GM23338 (cell line): ENCODE measurements at regions not wholly inside any gene's neighbourhood (a gene's known extent, or its start where the extent isn't known, plus 50 kb on each side); places are given as distances from the start of the nearest gene placed in this dataset.

Experiments
- ATAC-seq: fragments of 200-7000 bp; cut with Tn5 transposase; 3 replicates; pipeline ENCODE4 v1.9.1; 2020
- DNase-seq: peaks from one replicate; pipeline ENCODE4 v3.0.0-alpha.2; 2015; ENCODE audit warnings: low spot score
- H2AFZ ChIP-seq: fragments of 200-600 bp; sonication (generic); 2 replicates; pipeline ENCODE4 v1.8.0; 2016; ENCODE audit warnings: antibody characterized with exemption, mild to moderate bottlenecking, moderate library complexity
- H3F3A ChIP-seq: fragments of 200-600 bp; sonication (generic); replicated peaks from 2 replicates; pipeline ENCODE4 v1.8.0; 2017; ENCODE audit warnings: antibody characterized with exemption, mixed run types, low read depth
- H3K27ac ChIP-seq: fragments of 200-600 bp; sonication (generic); 2 replicates; pipeline ENCODE4 v1.6.1; 2016; ENCODE audit warnings: low read depth
- H3K27me3 ChIP-seq: fragments of 200-600 bp; sonication (generic); 2 replicates; pipeline ENCODE4 v1.8.0; 2016; ENCODE audit warnings: mild to moderate bottlenecking, mixed run types, moderate library complexity; ENCODE audit not compliant: insufficient read depth
- H3K36me3 ChIP-seq: fragments of 200-600 bp; sonication (generic); 2 replicates; pipeline ENCODE4 v1.8.0; 2016; ENCODE audit warnings: mild to moderate bottlenecking; ENCODE audit not compliant: insufficient read depth
- H3K4me1 ChIP-seq: fragments of 200-600 bp; sonication (generic); 2 replicates; pipeline ENCODE4 v1.8.0; 2016; ENCODE audit warnings: mild to moderate bottlenecking, moderate library complexity; ENCODE audit not compliant: insufficient read depth
- H3K4me2 ChIP-seq: fragments of 200-600 bp; sonication (generic); 2 replicates; pipeline ENCODE4 v1.7.1; 2017; ENCODE audit warnings: mixed run types
- H3K4me3 ChIP-seq: fragments of 200-600 bp; sonication (generic); 2 replicates; pipeline ENCODE4 v1.6.1; 2016; ENCODE audit warnings: mixed run types
- H3K79me2 ChIP-seq: fragments of 200-600 bp; sonication (generic); replicated peaks from 2 replicates; pipeline ENCODE4 v1.8.0; 2017; ENCODE audit warnings: mild to moderate bottlenecking; ENCODE audit not compliant: insufficient read depth
- H3K9me2 ChIP-seq: fragments of 200-600 bp; sonication (generic); 2 replicates; pipeline ENCODE4 v1.8.0; 2017; ENCODE audit not compliant: insufficient read depth
- H4K20me1 ChIP-seq: fragments of 200-600 bp; sonication (generic); replicated peaks from 2 replicates; pipeline ENCODE4 v1.8.0; 2017; ENCODE audit warnings: mild to moderate bottlenecking; ENCODE audit not compliant: insufficient read depth
- H3K27ac Mint-ChIP-seq: 2 replicates; pipeline ENCODE4 v1.8.0; 2020; ENCODE audit warnings: inconsistent platforms, mild to moderate bottlenecking, moderate library complexity, mixed read lengths
- H3K27me3 Mint-ChIP-seq: 3 replicates; pipeline ENCODE4 v1.8.0; 2022; ENCODE audit warnings: low read depth, mild to moderate bottlenecking, moderate library complexity, mixed read lengths, inconsistent platforms; ENCODE audit not compliant: insufficient read depth, poor library complexity
- H3K36me3 Mint-ChIP-seq: 3 replicates; pipeline ENCODE4 v1.8.0; 2021; ENCODE audit warnings: low read depth, mild to moderate bottlenecking, inconsistent platforms, moderate library complexity, mixed read lengths
- H3K4me1 Mint-ChIP-seq: 3 replicates; pipeline ENCODE4 v1.8.0; 2020; ENCODE audit warnings: mild to moderate bottlenecking, inconsistent platforms, mixed read lengths
- H3K4me3 Mint-ChIP-seq: 3 replicates; pipeline ENCODE4 v1.8.0; 2021; ENCODE audit warnings: moderate library complexity, mild to moderate bottlenecking, inconsistent platforms, mixed read lengths
- H3K9me3 Mint-ChIP-seq: 3 replicates; pipeline ENCODE4 v1.8.0; 2020; ENCODE audit warnings: moderate library complexity, mild to moderate bottlenecking, inconsistent platforms, mixed read lengths
- CREB1 ChIP-seq: fragments of 250-450 bp; sonication (Bioruptor Pico); IDR thresholded peaks from 2 replicates; pipeline ENCODE4 v1.5.0; 2020; ENCODE audit warnings: low read depth, mild to moderate bottlenecking, moderate library complexity
- CTCF ChIP-seq, 2 experiments: fragments of 200-600 bp in 1 of 2; sonication (generic) in 1 of 2; conservative IDR thresholded peaks; 2 replicates each; pipeline versions ENCODE4 v1.5.1 to v1.6.1; 2016 to 2017; ENCODE audit warnings: antibody characterized with exemption in 2 of 2, low read depth in 2 of 2, mild to moderate bottlenecking in 2 of 2, moderate library complexity in 1 of 2
- EZH2phosphoT487 ChIP-seq: fragments of 200-600 bp; sonication (generic); IDR thresholded peaks from one replicate; pipeline ENCODE4 v1.8.1; 2018; ENCODE audit warnings: antibody characterized with exemption; ENCODE audit not compliant: unreplicated experiment
- JUNB ChIP-seq: IDR thresholded peaks from one replicate; pipeline ENCODE4 v1.6.1; 2016; ENCODE audit warnings: antibody characterized with exemption; ENCODE audit not compliant: unreplicated experiment
- NANOG ChIP-seq: IDR thresholded peaks from 2 replicates; pipeline ENCODE4 v1.6.1; 2016; ENCODE audit warnings: antibody characterized with exemption, borderline replicate concordance
- POLR2AphosphoS5 ChIP-seq: IDR thresholded peaks from 2 replicates; pipeline ENCODE4 v1.6.1; 2016; ENCODE audit warnings: antibody characterized with exemption, low read depth
- STAT1 ChIP-seq: IDR thresholded peaks from one replicate; pipeline ENCODE4 v1.6.1; 2016; ENCODE audit warnings: antibody characterized with exemption; ENCODE audit not compliant: unreplicated experiment
- ZNF331 ChIP-seq: fragments of 250-450 bp; sonication (Bioruptor Pico); IDR thresholded peaks from 2 replicates; pipeline ENCODE4 v1.5.0; 2020; ENCODE audit warnings: low read depth, mild to moderate bottlenecking, moderate library complexity
- ZNF462 ChIP-seq: fragments of 250-450 bp; sonication (Bioruptor Pico); IDR thresholded peaks from 2 replicates; pipeline ENCODE4 v1.5.0; 2020; ENCODE audit warnings: mild to moderate bottlenecking, moderate library complexity
- TF ChIP-seq, protein P1 (sequence below): IDR thresholded peaks from one replicate; pipeline ENCODE4 v1.6.1; 2018; ENCODE audit warnings: antibody characterized with exemption; ENCODE audit not compliant: unreplicated experiment

GRCh38 chr5:123882965-123883345 is 371.0 kb downstream of the CSNK1G3 start (continued):
- TF ChIP-seq CTCF (conservative IDR thresholded peaks at IDR 0.05; ENCODE audit: low read depth in 2 of 2): no peak
- no peak for TF ChIP-seq POLR2AphosphoS5
- TF ChIP-seq STAT1: no peak
- TF ChIP-seq ZNF331 (CRISPR knock-in tag): no peak

DNA sequence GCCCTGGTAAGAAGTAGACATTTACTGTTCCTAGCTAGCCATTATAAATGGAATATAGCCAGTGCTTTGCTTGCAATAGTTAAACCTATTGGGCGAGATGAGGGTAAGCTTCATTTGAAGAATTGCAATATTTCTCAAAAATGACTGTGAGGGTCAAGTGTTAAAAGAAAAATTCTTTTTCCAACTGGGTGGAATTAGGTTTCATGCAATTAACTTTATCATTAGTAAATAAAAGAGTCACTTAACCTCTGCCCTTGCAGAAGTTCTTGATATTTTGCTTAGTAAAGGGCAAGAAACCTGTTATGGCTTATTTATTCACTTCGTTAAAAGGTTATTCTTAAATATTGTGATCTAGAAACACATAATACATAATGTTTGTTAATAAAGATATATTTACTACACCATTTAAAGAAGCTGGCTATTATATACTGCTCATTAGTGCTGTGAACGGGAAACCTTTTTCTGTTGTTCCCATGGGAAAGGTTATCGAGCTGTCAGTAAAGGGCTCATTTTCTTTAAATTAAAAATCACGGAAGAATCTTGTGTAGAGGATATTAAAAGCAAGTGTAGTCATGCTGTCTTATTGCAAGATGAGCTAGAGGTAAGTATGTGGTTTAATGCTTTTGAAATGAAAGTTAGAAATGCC is 370.5 kb downstream of the CSNK1G3 start:
- peak overlapping the region; percentile 67; the same call in 1 of the 2 replicates for H2AFZ ChIP-seq
- H3K9me2 ChIP-seq: no peaks in the 10 kb centered on the region
- H3F3A ChIP-seq: no peaks in the 10 kb centered on the region
- H3K27ac ChIP-seq: no peak overlapping the region
- H3K36me3 ChIP-seq: no peaks in the 10 kb centered on the region
- H3K36me3 Mint-ChIP-seq: peaks cover 7% of the 10 kb centered on the region; the same call in 1 of the 3 replicates
- no peaks in the 10 kb centered on the region for H3K27me3 ChIP-seq
- H3K4me1 Mint-ChIP-seq: peaks cover 22% of the 10 kb centered on the region
- H4K20me1 ChIP-seq: no peaks in the 10 kb centered on the region
- no peaks in the 10 kb centered on the region for H3K79me2 ChIP-seq
- H3K4me2 ChIP-seq: no peak overlapping the region
- H3K4me3 Mint-ChIP-seq: no peak overlapping the region
- H3K4me3 ChIP-seq: no peak overlapping the region
- 0 out of 2 replicates have a peak overlapping the region, but pooled peaks have one; percentile 34 for H3K27ac Mint-ChIP-seq
- peaks cover 4% of the 10 kb centered on the region; the same call in 1 of the 3 replicates for H3K9me3 Mint-ChIP-seq
- H3K27me3 Mint-ChIP-seq: peaks cover 2% of the 10 kb centered on the region
- TF ChIP-seq CTCF (conservative IDR thresholded peaks at IDR 0.05; ENCODE audit: low read depth in 2 of 2) (no peak), CREB1 (CRISPR knock-in tag) (no peak), ZNF462 (CRISPR knock-in tag) (no peak), EZH2phosphoT487 (no peak), NANOG (no peak), ZNF331 (CRISPR knock-in tag) (no peak), JUNB (no peak), POLR2AphosphoS5 (no peak), STAT1 (no peak)
- TF ChIP-seq, protein P1, sequence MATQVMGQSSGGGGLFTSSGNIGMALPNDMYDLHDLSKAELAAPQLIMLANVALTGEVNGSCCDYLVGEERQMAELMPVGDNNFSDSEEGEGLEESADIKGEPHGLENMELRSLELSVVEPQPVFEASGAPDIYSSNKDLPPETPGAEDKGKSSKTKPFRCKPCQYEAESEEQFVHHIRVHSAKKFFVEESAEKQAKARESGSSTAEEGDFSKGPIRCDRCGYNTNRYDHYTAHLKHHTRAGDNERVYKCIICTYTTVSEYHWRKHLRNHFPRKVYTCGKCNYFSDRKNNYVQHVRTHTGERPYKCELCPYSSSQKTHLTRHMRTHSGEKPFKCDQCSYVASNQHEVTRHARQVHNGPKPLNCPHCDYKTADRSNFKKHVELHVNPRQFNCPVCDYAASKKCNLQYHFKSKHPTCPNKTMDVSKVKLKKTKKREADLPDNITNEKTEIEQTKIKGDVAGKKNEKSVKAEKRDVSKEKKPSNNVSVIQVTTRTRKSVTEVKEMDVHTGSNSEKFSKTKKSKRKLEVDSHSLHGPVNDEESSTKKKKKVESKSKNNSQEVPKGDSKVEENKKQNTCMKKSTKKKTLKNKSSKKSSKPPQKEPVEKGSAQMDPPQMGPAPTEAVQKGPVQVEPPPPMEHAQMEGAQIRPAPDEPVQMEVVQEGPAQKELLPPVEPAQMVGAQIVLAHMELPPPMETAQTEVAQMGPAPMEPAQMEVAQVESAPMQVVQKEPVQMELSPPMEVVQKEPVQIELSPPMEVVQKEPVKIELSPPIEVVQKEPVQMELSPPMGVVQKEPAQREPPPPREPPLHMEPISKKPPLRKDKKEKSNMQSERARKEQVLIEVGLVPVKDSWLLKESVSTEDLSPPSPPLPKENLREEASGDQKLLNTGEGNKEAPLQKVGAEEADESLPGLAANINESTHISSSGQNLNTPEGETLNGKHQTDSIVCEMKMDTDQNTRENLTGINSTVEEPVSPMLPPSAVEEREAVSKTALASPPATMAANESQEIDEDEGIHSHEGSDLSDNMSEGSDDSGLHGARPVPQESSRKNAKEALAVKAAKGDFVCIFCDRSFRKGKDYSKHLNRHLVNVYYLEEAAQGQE: no peak
- peaks cover 26% of the 10 kb centered on the region for H3K4me1 ChIP-seq
- ATAC-seq (no peak), DNase-seq (no peak)
